GM23338 (cell line): ENCODE measurements at regions not wholly inside any gene's neighbourhood (a gene's known extent, or its start where the extent isn't known, plus 50 kb on each side); places are given as distances from the start of the nearest gene placed in this dataset.

ENCODE experiments used
- ATAC-seq: fragments of 200-7000 bp; cut with Tn5 transposase; 3 replicates; pipeline ENCODE4 v1.9.1; 2020
- DNase-seq: peaks from one replicate; pipeline ENCODE4 v3.0.0-alpha.2; 2015; ENCODE audit warnings: low spot score
- H2AFZ ChIP-seq: fragments of 200-600 bp; sonication (generic); 2 replicates; pipeline ENCODE4 v1.8.0; 2016; ENCODE audit warnings: antibody characterized with exemption, mild to moderate bottlenecking, moderate library complexity
- H3F3A ChIP-seq: fragments of 200-600 bp; sonication (generic); replicated peaks from 2 replicates; pipeline ENCODE4 v1.8.0; 2017; ENCODE audit warnings: antibody characterized with exemption, mixed run types, low read depth
- H3K27ac ChIP-seq: fragments of 200-600 bp; sonication (generic); 2 replicates; pipeline ENCODE4 v1.6.1; 2016; ENCODE audit warnings: low read depth
- H3K27me3 ChIP-seq: fragments of 200-600 bp; sonication (generic); 2 replicates; pipeline ENCODE4 v1.8.0; 2016; ENCODE audit warnings: mild to moderate bottlenecking, mixed run types, moderate library complexity; ENCODE audit not compliant: insufficient read depth
- H3K36me3 ChIP-seq: fragments of 200-600 bp; sonication (generic); 2 replicates; pipeline ENCODE4 v1.8.0; 2016; ENCODE audit warnings: mild to moderate bottlenecking; ENCODE audit not compliant: insufficient read depth
- H3K4me1 ChIP-seq: fragments of 200-600 bp; sonication (generic); 2 replicates; pipeline ENCODE4 v1.8.0; 2016; ENCODE audit warnings: mild to moderate bottlenecking, moderate library complexity; ENCODE audit not compliant: insufficient read depth
- H3K4me2 ChIP-seq: fragments of 200-600 bp; sonication (generic); 2 replicates; pipeline ENCODE4 v1.7.1; 2017; ENCODE audit warnings: mixed run types
- H3K4me3 ChIP-seq: fragments of 200-600 bp; sonication (generic); 2 replicates; pipeline ENCODE4 v1.6.1; 2016; ENCODE audit warnings: mixed run types
- H3K79me2 ChIP-seq: fragments of 200-600 bp; sonication (generic); replicated peaks from 2 replicates; pipeline ENCODE4 v1.8.0; 2017; ENCODE audit warnings: mild to moderate bottlenecking; ENCODE audit not compliant: insufficient read depth
- H3K9me2 ChIP-seq: fragments of 200-600 bp; sonication (generic); 2 replicates; pipeline ENCODE4 v1.8.0; 2017; ENCODE audit not compliant: insufficient read depth
- H4K20me1 ChIP-seq: fragments of 200-600 bp; sonication (generic); replicated peaks from 2 replicates; pipeline ENCODE4 v1.8.0; 2017; ENCODE audit warnings: mild to moderate bottlenecking; ENCODE audit not compliant: insufficient read depth
- H3K27ac Mint-ChIP-seq: 2 replicates; pipeline ENCODE4 v1.8.0; 2020; ENCODE audit warnings: inconsistent platforms, mild to moderate bottlenecking, moderate library complexity, mixed read lengths
- H3K27me3 Mint-ChIP-seq: 3 replicates; pipeline ENCODE4 v1.8.0; 2022; ENCODE audit warnings: low read depth, mild to moderate bottlenecking, moderate library complexity, mixed read lengths, inconsistent platforms; ENCODE audit not compliant: insufficient read depth, poor library complexity
- H3K36me3 Mint-ChIP-seq: 3 replicates; pipeline ENCODE4 v1.8.0; 2021; ENCODE audit warnings: low read depth, mild to moderate bottlenecking, inconsistent platforms, moderate library complexity, mixed read lengths
- H3K4me1 Mint-ChIP-seq: 3 replicates; pipeline ENCODE4 v1.8.0; 2020; ENCODE audit warnings: mild to moderate bottlenecking, inconsistent platforms, mixed read lengths
- H3K4me3 Mint-ChIP-seq: 3 replicates; pipeline ENCODE4 v1.8.0; 2021; ENCODE audit warnings: moderate library complexity, mild to moderate bottlenecking, inconsistent platforms, mixed read lengths
- H3K9me3 Mint-ChIP-seq: 3 replicates; pipeline ENCODE4 v1.8.0; 2020; ENCODE audit warnings: moderate library complexity, mild to moderate bottlenecking, inconsistent platforms, mixed read lengths
- CREB1 ChIP-seq: fragments of 250-450 bp; sonication (Bioruptor Pico); IDR thresholded peaks from 2 replicates; pipeline ENCODE4 v1.5.0; 2020; ENCODE audit warnings: low read depth, mild to moderate bottlenecking, moderate library complexity
- EZH2 ChIP-seq: fragments of 200-600 bp; sonication (generic); IDR thresholded peaks from one replicate; pipeline ENCODE4 v1.8.0; 2017; ENCODE audit warnings: antibody characterized with exemption, mild to moderate bottlenecking, low read depth; ENCODE audit not compliant: unreplicated experiment
- EZH2phosphoT487 ChIP-seq: fragments of 200-600 bp; sonication (generic); IDR thresholded peaks from one replicate; pipeline ENCODE4 v1.8.1; 2018; ENCODE audit warnings: antibody characterized with exemption; ENCODE audit not compliant: unreplicated experiment
- JUNB ChIP-seq: IDR thresholded peaks from one replicate; pipeline ENCODE4 v1.6.1; 2016; ENCODE audit warnings: antibody characterized with exemption; ENCODE audit not compliant: unreplicated experiment
- NANOG ChIP-seq: IDR thresholded peaks from 2 replicates; pipeline ENCODE4 v1.6.1; 2016; ENCODE audit warnings: antibody characterized with exemption, borderline replicate concordance
- POLR2AphosphoS5 ChIP-seq: IDR thresholded peaks from 2 replicates; pipeline ENCODE4 v1.6.1; 2016; ENCODE audit warnings: antibody characterized with exemption, low read depth
- REST ChIP-seq: IDR thresholded peaks from one replicate; pipeline ENCODE4 v1.6.1; 2018; ENCODE audit warnings: antibody characterized with exemption; ENCODE audit not compliant: unreplicated experiment
- STAT1 ChIP-seq: IDR thresholded peaks from one replicate; pipeline ENCODE4 v1.6.1; 2016; ENCODE audit warnings: antibody characterized with exemption; ENCODE audit not compliant: unreplicated experiment
- ZNF114 ChIP-seq: fragments of 250-450 bp; sonication (Bioruptor Pico); IDR thresholded peaks from 2 replicates; pipeline ENCODE4 v1.5.0; 2020; ENCODE audit warnings: mild to moderate bottlenecking, moderate library complexity
- ZNF331 ChIP-seq: fragments of 250-450 bp; sonication (Bioruptor Pico); IDR thresholded peaks from 2 replicates; pipeline ENCODE4 v1.5.0; 2020; ENCODE audit warnings: low read depth, mild to moderate bottlenecking, moderate library complexity
- ZNF462 ChIP-seq: fragments of 250-450 bp; sonication (Bioruptor Pico); IDR thresholded peaks from 2 replicates; pipeline ENCODE4 v1.5.0; 2020; ENCODE audit warnings: mild to moderate bottlenecking, moderate library complexity
- TF ChIP-seq, protein P1 (sequence below): IDR thresholded peaks from 2 replicates; pipeline ENCODE4 v1.6.1; 2016; ENCODE audit warnings: antibody characterized with exemption
- TF ChIP-seq, protein P2 (sequence below), 2 experiments: fragments of 200-600 bp in 1 of 2; sonication (generic) in 1 of 2; conservative IDR thresholded peaks; 2 replicates each; pipeline versions ENCODE4 v1.5.1 to v1.6.1; 2016 to 2017; ENCODE audit warnings: antibody characterized with exemption in 2 of 2, low read depth in 2 of 2, mild to moderate bottlenecking in 2 of 2, moderate library complexity in 1 of 2

GRCh38 chr4:184331268-184331995 lies 113.8 kb upstream of the ENPP6 start:
- Histone ChIP-seq H3K27ac (no peak overlapping the region), H3K27me3 (no peaks in the 10 kb centered on the region), H2AFZ (peak overlapping the region; percentile 67; the same call in 1 of the 2 replicates), H4K20me1 (no peaks in the 10 kb centered on the region), H3K4me3 (no peak overlapping the region), H3K4me2 (no peak overlapping the region), H3K9me2 (no peaks in the 10 kb centered on the region; the same call in none of the 2 replicates), H3K4me1 (no peaks in the 10 kb centered on the region), H3K36me3 (no peaks in the 10 kb centered on the region), H3K79me2 (no peaks in the 10 kb centered on the region), H3F3A (no peaks in the 10 kb centered on the region)
- TF ChIP-seq ZNF114 = no peak
- no peak for TF ChIP-seq POLR2AphosphoS5
- TF ChIP-seq JUNB = no peak
- TF ChIP-seq ZNF331 (CRISPR knock-in tag) = no peak
- TF ChIP-seq EZH2phosphoT487 = no peak
- TF ChIP-seq CREB1 (CRISPR knock-in tag) = no peak
- TF ChIP-seq STAT1 = no peak
- no peak for TF ChIP-seq EZH2
- TF ChIP-seq, protein P1, sequence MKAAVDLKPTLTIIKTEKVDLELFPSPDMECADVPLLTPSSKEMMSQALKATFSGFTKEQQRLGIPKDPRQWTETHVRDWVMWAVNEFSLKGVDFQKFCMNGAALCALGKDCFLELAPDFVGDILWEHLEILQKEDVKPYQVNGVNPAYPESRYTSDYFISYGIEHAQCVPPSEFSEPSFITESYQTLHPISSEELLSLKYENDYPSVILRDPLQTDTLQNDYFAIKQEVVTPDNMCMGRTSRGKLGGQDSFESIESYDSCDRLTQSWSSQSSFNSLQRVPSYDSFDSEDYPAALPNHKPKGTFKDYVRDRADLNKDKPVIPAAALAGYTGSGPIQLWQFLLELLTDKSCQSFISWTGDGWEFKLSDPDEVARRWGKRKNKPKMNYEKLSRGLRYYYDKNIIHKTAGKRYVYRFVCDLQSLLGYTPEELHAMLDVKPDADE = no peak
- no peak for TF ChIP-seq REST
- no peak for TF ChIP-seq NANOG
- TF ChIP-seq, protein P2, sequence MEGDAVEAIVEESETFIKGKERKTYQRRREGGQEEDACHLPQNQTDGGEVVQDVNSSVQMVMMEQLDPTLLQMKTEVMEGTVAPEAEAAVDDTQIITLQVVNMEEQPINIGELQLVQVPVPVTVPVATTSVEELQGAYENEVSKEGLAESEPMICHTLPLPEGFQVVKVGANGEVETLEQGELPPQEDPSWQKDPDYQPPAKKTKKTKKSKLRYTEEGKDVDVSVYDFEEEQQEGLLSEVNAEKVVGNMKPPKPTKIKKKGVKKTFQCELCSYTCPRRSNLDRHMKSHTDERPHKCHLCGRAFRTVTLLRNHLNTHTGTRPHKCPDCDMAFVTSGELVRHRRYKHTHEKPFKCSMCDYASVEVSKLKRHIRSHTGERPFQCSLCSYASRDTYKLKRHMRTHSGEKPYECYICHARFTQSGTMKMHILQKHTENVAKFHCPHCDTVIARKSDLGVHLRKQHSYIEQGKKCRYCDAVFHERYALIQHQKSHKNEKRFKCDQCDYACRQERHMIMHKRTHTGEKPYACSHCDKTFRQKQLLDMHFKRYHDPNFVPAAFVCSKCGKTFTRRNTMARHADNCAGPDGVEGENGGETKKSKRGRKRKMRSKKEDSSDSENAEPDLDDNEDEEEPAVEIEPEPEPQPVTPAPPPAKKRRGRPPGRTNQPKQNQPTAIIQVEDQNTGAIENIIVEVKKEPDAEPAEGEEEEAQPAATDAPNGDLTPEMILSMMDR (conservative IDR thresholded peaks at IDR 0.05; ENCODE audit: low read depth in 2 of 2) = no peak
- no peak for TF ChIP-seq ZNF462 (CRISPR knock-in tag)
- Mint-ChIP-seq H3K9me3 (no peaks in the 10 kb centered on the region), H3K4me1 (peaks cover 12% of the 10 kb centered on the region; the same call in 2 of the 3 replicates), H3K27me3 (peaks cover 2% of the 10 kb centered on the region), H3K36me3 (no peaks in the 10 kb centered on the region), H3K4me3 (no peak overlapping the region), H3K27ac (no peak overlapping the region)
- no peak for DNase-seq
- no peak for ATAC-seq
